GM18861 (cell line): ENCODE measurements at regions not wholly inside any gene's neighbourhood (a gene's known extent, or its start where the extent isn't known, plus 50 kb on each side); places are given as distances from the start of the nearest gene placed in this dataset.
"Not testable (repeated sequence)": the region's sequence is repeated elsewhere in the genome, so short reads cannot be mapped to it uniquely, and the experiment has no call there.

Source experiments
- ATAC-seq: cut with Tn5 transposase; IDR thresholded peaks from one replicate; pipeline ENCODE4 v1.9.1; 2021; ENCODE audit not compliant: unreplicated experiment

- no peak for ATAC-seq
These were observed 136.2 kb upstream of the RASGEF1B start for GRCh38 chr4:81607950-81608349.

- no peak for ATAC-seq
These were observed 135.2 kb upstream of the RASGEF1B start for GRCh38 chr4:81606801-81607501.

GRCh38 chr4:81606166-81606565 is 134.5 kb upstream of the RASGEF1B start:
- no peak for ATAC-seq

GRCh38 chr4:81605271-81605670 is 133.6 kb upstream of the RASGEF1B start:
- no peak for ATAC-seq

GRCh38 chr4:81604683-81605218 is 133.0 kb upstream of the RASGEF1B start:
- no peak for ATAC-seq

- no peak for ATAC-seq
These were observed 131.1 kb upstream of the RASGEF1B start for GRCh38 chr4:81602854-81603253.

GRCh38 chr4:81601358-81601694 is 129.6 kb upstream of the RASGEF1B start:
- no peak for ATAC-seq

- ATAC-seq: no peak
These were observed 129.0 kb upstream of the RASGEF1B start for GRCh38 chr4:81600520-81601357.

- no peak for ATAC-seq
These were observed 128.2 kb upstream of the RASGEF1B start for GRCh38 chr4:81599742-81600380.

- ATAC-seq: no peak
These were observed 124.3 kb upstream of the RASGEF1B start for GRCh38 chr4:81595798-81596610.

GRCh38 chr4:81595287-81595686 is 123.6 kb upstream of the RASGEF1B start:
- ATAC-seq: no peak

GRCh38 chr4:81594490-81595159 is 122.9 kb upstream of the RASGEF1B start:
- ATAC-seq: no peak

GRCh38 chr4:81592701-81593100 is 121.0 kb upstream of the RASGEF1B start:
- ATAC-seq: no peak

- ATAC-seq: no peak
These were observed 118.9 kb upstream of the RASGEF1B start for GRCh38 chr4:81590596-81590995.

- no peak for ATAC-seq
These were observed 117.6 kb upstream of the RASGEF1B start for GRCh38 chr4:81589262-81589661.

- ATAC-seq: no peak
These were observed 115.0 kb upstream of the RASGEF1B start for GRCh38 chr4:81586706-81587105.

GRCh38 chr4:81580994-81581374 is 109.3 kb upstream of the RASGEF1B start:
- not testable (repeated sequence) for ATAC-seq

- no peak for ATAC-seq
These were observed 108.8 kb upstream of the RASGEF1B start for GRCh38 chr4:81580346-81580993.

- ATAC-seq: no peak
These were observed 105.7 kb upstream of the RASGEF1B start for GRCh38 chr4:81577392-81577791.

- no peak for ATAC-seq
These were observed 103.3 kb upstream of the RASGEF1B start for GRCh38 chr4:81574991-81575390.
